GM12873 (cell line): ENCODE measurements at regions not wholly inside any gene's neighbourhood (a gene's known extent, or its start where the extent isn't known, plus 50 kb on each side); places are given as distances from the start of the nearest gene placed in this dataset.

Source experiments
- TF ChIP-seq, protein P1 (sequence below): IDR thresholded peaks from 2 replicates; pipeline ENCODE4 v1.5.1; 2012; ENCODE audit warnings: low read depth, mild to moderate bottlenecking, moderate library complexity, low read length, control low read depth; ENCODE audit not compliant: insufficient read depth; ENCODE audit errors: missing control alignments

DNA sequence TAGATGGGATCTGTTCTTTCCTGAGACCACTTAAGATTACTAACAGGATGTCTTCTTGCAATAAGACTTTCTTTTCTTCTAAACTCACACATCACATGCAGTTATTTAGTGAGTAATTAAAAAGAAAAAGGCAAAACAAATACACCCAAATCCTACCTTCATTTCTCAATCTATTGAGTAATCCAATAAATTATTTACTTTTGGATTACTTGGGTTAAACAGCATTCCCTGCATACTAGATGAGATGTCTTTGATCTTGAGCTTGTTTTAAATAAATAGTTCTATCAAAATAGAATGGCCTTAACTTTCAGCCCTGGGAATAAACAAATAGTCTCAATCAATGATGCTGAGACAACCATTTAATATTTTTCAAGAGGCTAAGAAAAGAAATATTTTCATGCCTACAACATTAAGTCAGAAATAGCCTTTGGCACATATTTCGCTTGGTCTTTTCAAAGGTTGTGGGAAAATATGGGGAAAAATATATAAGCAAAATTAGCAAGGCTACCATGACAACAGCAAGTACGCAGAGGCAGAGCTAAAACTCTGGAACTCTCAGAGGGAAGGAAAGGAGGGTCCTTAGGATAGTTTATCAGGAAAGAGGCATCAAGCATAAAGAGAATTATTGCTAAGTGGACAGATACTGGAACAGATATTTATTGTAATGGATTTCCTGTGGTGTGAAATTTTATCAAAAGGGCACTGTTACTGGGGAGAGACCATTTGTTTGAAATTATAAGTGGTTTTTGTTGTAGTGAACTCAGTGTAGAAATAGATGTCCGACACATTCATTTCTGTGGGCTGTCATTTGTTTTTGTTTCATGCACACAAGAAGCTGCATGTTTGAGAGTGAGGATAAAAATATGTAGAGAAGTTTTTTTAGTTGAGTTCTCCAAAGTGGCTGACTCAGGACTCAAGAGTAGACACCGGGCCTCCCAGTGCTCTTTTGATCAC lies 70.2 kb upstream of the CDH6 start:
- TF ChIP-seq, protein P1, sequence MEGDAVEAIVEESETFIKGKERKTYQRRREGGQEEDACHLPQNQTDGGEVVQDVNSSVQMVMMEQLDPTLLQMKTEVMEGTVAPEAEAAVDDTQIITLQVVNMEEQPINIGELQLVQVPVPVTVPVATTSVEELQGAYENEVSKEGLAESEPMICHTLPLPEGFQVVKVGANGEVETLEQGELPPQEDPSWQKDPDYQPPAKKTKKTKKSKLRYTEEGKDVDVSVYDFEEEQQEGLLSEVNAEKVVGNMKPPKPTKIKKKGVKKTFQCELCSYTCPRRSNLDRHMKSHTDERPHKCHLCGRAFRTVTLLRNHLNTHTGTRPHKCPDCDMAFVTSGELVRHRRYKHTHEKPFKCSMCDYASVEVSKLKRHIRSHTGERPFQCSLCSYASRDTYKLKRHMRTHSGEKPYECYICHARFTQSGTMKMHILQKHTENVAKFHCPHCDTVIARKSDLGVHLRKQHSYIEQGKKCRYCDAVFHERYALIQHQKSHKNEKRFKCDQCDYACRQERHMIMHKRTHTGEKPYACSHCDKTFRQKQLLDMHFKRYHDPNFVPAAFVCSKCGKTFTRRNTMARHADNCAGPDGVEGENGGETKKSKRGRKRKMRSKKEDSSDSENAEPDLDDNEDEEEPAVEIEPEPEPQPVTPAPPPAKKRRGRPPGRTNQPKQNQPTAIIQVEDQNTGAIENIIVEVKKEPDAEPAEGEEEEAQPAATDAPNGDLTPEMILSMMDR: no peak

DNA sequence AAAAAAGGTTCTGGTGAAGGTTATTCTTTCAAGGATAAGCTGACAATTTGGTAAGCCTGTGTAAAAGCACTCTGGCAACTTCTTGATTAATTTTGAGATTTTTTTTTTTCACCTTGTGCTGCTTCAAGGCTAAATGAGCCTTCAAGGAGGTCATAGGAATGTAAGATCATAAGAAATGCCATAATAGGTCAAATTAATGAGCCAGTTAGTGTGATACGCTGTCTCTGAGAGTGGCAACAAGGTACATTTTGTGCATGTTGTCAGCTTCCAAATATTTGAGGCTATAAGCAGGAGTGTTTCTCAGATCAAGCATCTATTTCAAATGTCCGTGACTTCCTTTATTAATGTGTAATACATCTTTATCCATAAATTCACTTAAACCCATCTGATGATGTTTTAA lies 72.3 kb upstream of the CDH6 start:
- TF ChIP-seq, protein P1: no peak

DNA sequence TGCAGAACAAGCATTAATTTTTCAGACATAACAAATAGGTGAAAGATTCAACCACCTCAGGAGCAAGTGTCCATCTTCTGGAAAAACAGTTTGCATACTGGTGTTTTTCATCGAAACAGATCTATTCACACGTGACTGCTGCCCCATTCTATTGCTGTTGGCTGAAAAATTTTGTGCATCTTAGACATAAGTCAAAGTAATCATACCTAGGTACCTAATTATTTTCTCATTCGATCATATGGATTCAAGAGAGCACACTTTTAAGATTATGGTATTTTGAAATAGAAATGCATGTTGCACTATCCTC lies 72.9 kb upstream of the CDH6 start:
- TF ChIP-seq, protein P1: no peak

DNA sequence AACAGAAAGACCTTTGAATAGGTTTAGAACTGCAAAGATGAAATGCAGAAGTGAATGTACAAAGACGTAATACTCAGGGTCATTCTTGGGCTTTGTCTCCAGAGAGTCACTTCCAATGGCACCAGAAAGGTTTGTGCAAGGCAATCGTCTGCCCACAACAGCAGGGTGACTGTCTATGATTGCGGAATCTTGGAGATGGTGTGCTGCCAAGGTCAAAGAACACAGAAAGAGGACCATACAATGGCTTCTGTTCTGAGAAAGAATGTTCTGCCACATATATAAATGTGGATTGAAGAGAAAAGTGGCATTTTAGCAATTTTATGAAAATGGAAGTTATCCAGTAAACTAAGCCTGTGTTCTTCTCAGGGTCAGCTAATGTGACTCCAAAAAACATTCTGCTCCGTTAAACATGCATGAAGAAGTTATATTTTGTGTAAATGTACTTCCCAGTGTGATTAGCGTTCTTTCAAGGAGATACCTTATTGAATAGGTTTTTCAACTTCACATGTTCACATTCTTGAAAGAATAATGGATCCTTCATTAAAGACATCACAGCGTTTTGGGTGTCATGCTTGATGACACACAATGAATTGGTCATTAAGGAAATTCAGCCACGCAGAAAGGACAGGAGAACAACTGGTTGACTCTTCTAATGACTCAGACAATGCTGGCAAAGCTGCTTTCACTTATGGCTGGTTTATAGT lies 73.4 kb upstream of the CDH6 start:
- TF ChIP-seq, protein P1: no peak

DNA sequence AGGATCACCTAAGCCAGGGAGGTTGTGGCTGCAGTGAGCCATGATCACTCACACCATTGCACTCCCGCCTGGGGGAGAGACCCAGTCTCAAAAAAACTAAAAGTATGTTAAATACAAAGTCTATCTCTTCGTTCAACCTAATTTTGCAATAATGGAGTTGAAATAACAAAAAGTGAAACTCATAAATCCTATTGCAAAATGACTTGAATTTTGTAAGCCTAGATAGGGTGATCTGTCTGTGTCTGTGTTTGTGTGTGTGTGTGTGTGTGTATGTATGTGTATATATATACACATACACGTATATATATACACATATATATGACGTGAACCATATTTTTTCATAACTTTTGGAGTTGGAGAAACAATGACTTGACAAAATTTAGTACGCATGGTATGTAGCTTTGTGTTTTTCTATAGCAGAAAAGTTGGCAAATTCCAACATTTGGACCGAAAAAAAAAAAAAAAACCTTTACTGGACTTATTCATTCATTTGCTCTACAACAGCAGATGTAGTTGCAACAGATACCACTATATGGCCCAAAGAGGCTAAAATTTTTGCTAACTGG lies 76.9 kb upstream of the CDH6 start:
- TF ChIP-seq, protein P1: no peak

DNA sequence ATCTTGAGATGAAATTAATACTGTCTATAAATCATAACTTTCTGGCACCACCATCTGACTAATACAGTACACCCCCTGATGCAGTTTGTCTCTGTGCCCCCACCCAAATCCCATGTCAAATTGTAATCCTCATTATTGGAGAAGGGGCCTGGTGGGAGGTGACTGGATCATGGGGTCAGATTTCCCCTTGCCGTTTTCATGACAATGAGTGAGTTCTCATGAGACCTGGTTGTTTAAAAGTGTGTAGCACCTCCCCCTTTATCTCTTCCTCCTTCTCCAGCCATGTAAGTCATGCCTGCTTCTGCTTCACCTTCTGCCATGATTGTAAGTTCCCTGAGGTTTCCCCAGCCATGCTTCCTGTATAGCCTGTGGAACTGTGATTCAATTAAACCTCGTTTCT lies 78.7 kb upstream of the CDH6 start:
- TF ChIP-seq, protein P1: no peak
